NB4 (cell line): ENCODE measurements at regions not wholly inside any gene's neighbourhood (a gene's known extent, or its start where the extent isn't known, plus 50 kb on each side); places are given as distances from the start of the nearest gene placed in this dataset.

Experiments
- CTCF ChIP-seq: IDR thresholded peaks from one replicate; pipeline ENCODE4 v1.5.1; 2012; ENCODE audit warnings: low read depth, low read length
- POLR2A ChIP-seq: IDR thresholded peaks from 2 replicates; pipeline ENCODE4 v1.6.1; 2011; ENCODE audit warnings: mild to moderate bottlenecking; ENCODE audit not compliant: insufficient read length; ENCODE audit errors: extremely low read depth
- TF ChIP-seq, protein P1 (sequence below): IDR thresholded peaks from 2 replicates; pipeline ENCODE4 v1.6.1; 2011; ENCODE audit warnings: low read depth, low read length

- no peak for TF ChIP-seq POLR2A
- peak; percentile 54 for TF ChIP-seq CTCF
- TF ChIP-seq, protein P1, sequence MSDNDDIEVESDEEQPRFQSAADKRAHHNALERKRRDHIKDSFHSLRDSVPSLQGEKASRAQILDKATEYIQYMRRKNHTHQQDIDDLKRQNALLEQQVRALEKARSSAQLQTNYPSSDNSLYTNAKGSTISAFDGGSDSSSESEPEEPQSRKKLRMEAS = 0 out of 2 replicates have a peak, but pooled peaks have one; percentile 22
Measured at GRCh38 chr2:14907014-14907612, 274.6 kb downstream of the LRATD1 start.
